Lung (tissue), 11 donors: ENCODE measurements at regions not wholly inside any gene's neighbourhood (a gene's known extent, or its start where the extent isn't known, plus 50 kb on each side); places are given as distances from the start of the nearest gene placed in this dataset.

ENCODE experiments used
- ATAC-seq: fragments of 200-7000 bp; cut with Tn5 transposase; one replicate; pipeline ENCODE4 v1.9.1; 2020; ENCODE audit warnings: moderate number of reproducible peaks; ENCODE audit not compliant: insufficient read depth, low FRiP score
- DNase-seq, 3 donors: peaks; one replicate each; pipeline ENCODE4 v3.0.0-alpha.2; 2013 to 2017
- H3K27ac ChIP-seq, 2 donors: one replicate each; pipeline ENCODE4 v1.5.1; 2013; ENCODE audit warnings: mild to moderate bottlenecking in 2 of 2, moderate library complexity in 2 of 2, control low read depth in 1 of 2, inconsistent platforms in 1 of 2, low read depth in 1 of 2, low read length in 1 of 2
- H3K27me3 ChIP-seq, 3 donors: one replicate each; pipeline ENCODE4 v1.5.1; 2013; ENCODE audit warnings: low read length in 2 of 3; ENCODE audit not compliant: control insufficient read depth in 3 of 3, insufficient read depth in 3 of 3
- H3K36me3 ChIP-seq, 4 donors: one replicate each; pipeline ENCODE4 v1.5.1; 2013; ENCODE audit warnings: low read length in 4 of 4, mild to moderate bottlenecking in 1 of 4, moderate library complexity in 1 of 4; ENCODE audit not compliant: control insufficient read depth in 4 of 4, insufficient read depth in 4 of 4
- H3K4me1 ChIP-seq, 5 donors: one replicate each; pipeline ENCODE4 v1.5.1; 2013; ENCODE audit warnings: low read length in 5 of 5, mild to moderate bottlenecking in 2 of 5, moderate library complexity in 1 of 5; ENCODE audit not compliant: control insufficient read depth in 5 of 5, insufficient read depth in 5 of 5
- H3K4me3 ChIP-seq: one replicate; pipeline ENCODE4 v1.5.1; 2013; ENCODE audit warnings: mild to moderate bottlenecking, control low read depth, moderate library complexity
- H3K9ac ChIP-seq, 2 donors: one replicate each; pipeline ENCODE4 v1.5.1; 2013; ENCODE audit warnings: low read length in 2 of 2, control low read depth in 1 of 2; ENCODE audit not compliant: insufficient read depth in 1 of 2
- H3K9me3 ChIP-seq, 4 donors: one replicate each; pipeline ENCODE4 v1.5.1; 2013; ENCODE audit warnings: low read length in 3 of 4, mild to moderate bottlenecking in 1 of 4, moderate library complexity in 1 of 4; ENCODE audit not compliant: control insufficient read depth in 4 of 4, insufficient read depth in 3 of 4
- CTCF ChIP-seq: IDR thresholded peaks from 2 replicates; pipeline ENCODE4 v1.5.1; 2012; ENCODE audit warnings: mild to moderate bottlenecking; ENCODE audit errors: control extremely low read depth, extremely low read depth
- WGBS, 2 donors: extraction: QIAGEN DNeasy Blood & Tissue Kit; methylation state at CpG; one replicate each; pipeline ENCODE4 v1.1.7; 2013; 5-methylcytosine and 5-hydroxymethylcytosine counted together
- donor health status: control.
- donor health status: control.
- donor health status: Bipolar disorder and iron deficiency.
- donor health status: healthy.
- donor health status: DM: yes; HTN: yes; CAD: no.

- peaks cover 0 to 3% (median 0%) of the 10 kb centered on the region in 3 donors for H3K27me3 ChIP-seq
- WGBS, 2 donors = 87 to 89% methylated on average over 5 of the region's 5 CpGs
- H3K4me1 ChIP-seq = peaks cover 0 to 10% (median 0%) of the 10 kb centered on the region in 5 donors
- ATAC-seq = no peak
- no peak overlapping the region for H3K4me3 ChIP-seq
- H3K9me3 ChIP-seq = no peaks in the 10 kb centered on the region
- DNase-seq = no peak
- TF ChIP-seq CTCF = no peak
- no peak overlapping the region for H3K27ac ChIP-seq
- H3K36me3 ChIP-seq = no peaks in the 10 kb centered on the region
- no peak overlapping the region for H3K9ac ChIP-seq
Observed at GRCh38 chr1:223483511-223483910, 90.3 kb downstream of the CCDC185 start.

- WGBS, 2 donors = 76 to 81% methylated on average over 3 of the region's 3 CpGs
Observed at GRCh38 chr1:223486366-223486765, 93.2 kb downstream of the CCDC185 start.

GRCh38 chr1:223486932-223487886 lies 94.0 kb downstream of the CCDC185 start:
- 66 to 67% methylated on average over 10 of the region's 10 CpGs for WGBS, 2 donors
- no peak for TF ChIP-seq CTCF
- ATAC-seq (no peak), DNase-seq (no peak)
- H3K27ac ChIP-seq = peak overlapping the region in 1 of 2 donors; percentile 1
- H3K36me3 ChIP-seq = no peaks in the 10 kb centered on the region
- H3K27me3 ChIP-seq = no peaks in the 10 kb centered on the region
- H3K4me1 ChIP-seq = peaks cover 0 to 3% (median 0%) of the 10 kb centered on the region in 5 donors
- no peak overlapping the region for H3K4me3 ChIP-seq
- no peaks in the 10 kb centered on the region for H3K9me3 ChIP-seq
- H3K9ac ChIP-seq = no peak overlapping the region

More at GRCh38 chr1:223486366-223486765, 93.2 kb downstream of the CCDC185 start:
- ATAC-seq = no peak
- no peak for DNase-seq
- TF ChIP-seq CTCF = no peak
- H3K9ac ChIP-seq = no peak overlapping the region
- H3K4me1 ChIP-seq = peaks cover 0 to 3% (median 0%) of the 10 kb centered on the region in 5 donors
- no peak overlapping the region for H3K27ac ChIP-seq
- H3K36me3 ChIP-seq = no peaks in the 10 kb centered on the region
- no peak overlapping the region for H3K4me3 ChIP-seq
- no peaks in the 10 kb centered on the region for H3K9me3 ChIP-seq
- H3K27me3 ChIP-seq = no peaks in the 10 kb centered on the region
